ENCODE measurements at regions not wholly inside any gene's neighbourhood (a gene's known extent, or its start where the extent isn't known, plus 50 kb on each side); places are given as distances from the start of the nearest gene placed in this dataset.

- Mint-ChIP-seq H3K4me1 (ENCODE audit: low read depth, unreplicated experiment) (no peaks in the 10 kb centered on the region), H3K27me3 (ENCODE audit: unreplicated experiment) (no peaks in the 10 kb centered on the region), H3K36me3 (ENCODE audit: insufficient read depth, unreplicated experiment) (no peaks in the 10 kb centered on the region), H3K4me3 (ENCODE audit: low read depth, unreplicated experiment) (no peak overlapping the region), H3K9me3 (ENCODE audit: low read depth, unreplicated experiment) (peaks cover 5% of the 10 kb centered on the region), H3K27ac (ENCODE audit: unreplicated experiment) (no peak overlapping the region)
- no TSS peak for BruUV-seq (replicated peaks)
- intact Hi-C loops (cut with micrococcal nuclease; ENCODE audit: unreplicated experiment) = no loop called here
- no peak for DNase-seq
- TF ChIP-seq CTCF (IDR thresholded peaks at IDR 0.05; ENCODE audit: unreplicated experiment) = no peak
- CTCF ChIA-PET = no interaction called here
Observed at GRCh38 chr5:104659497-104659896, 1096.9 kb upstream of the NUDT12 start.

GRCh38 chr5:104652271-104652861 is 1089.8 kb upstream of the NUDT12 start:
- Mint-ChIP-seq H3K9me3 (ENCODE audit: low read depth, unreplicated experiment) (peaks cover 10% of the 10 kb centered on the region), H3K27me3 (ENCODE audit: unreplicated experiment) (no peaks in the 10 kb centered on the region), H3K4me3 (ENCODE audit: low read depth, unreplicated experiment) (no peak overlapping the region), H3K4me1 (ENCODE audit: low read depth, unreplicated experiment) (no peaks in the 10 kb centered on the region), H3K27ac (ENCODE audit: unreplicated experiment) (no peak overlapping the region), H3K36me3 (ENCODE audit: insufficient read depth, unreplicated experiment) (no peaks in the 10 kb centered on the region)
- no peak for DNase-seq
- no TSS peak for BruUV-seq (replicated peaks)
- intact Hi-C loops (cut with micrococcal nuclease; ENCODE audit: unreplicated experiment) = no loop called here
- TF ChIP-seq CTCF (IDR thresholded peaks at IDR 0.05; ENCODE audit: unreplicated experiment) = no peak
- CTCF ChIA-PET = interaction anchor here (0.6 kb wide), 1 partner anchor 253 kb away, joined by 4 read pairs; no protein-coding TSS in a partner anchor

GRCh38 chr5:104650313-104651055 is 1087.9 kb upstream of the NUDT12 start:
- BruUV-seq (replicated peaks) = no TSS peak
- intact Hi-C loops (cut with micrococcal nuclease; ENCODE audit: unreplicated experiment) = no loop called here
- no peak overlapping the region for H3K27ac Mint-ChIP-seq (ENCODE audit: unreplicated experiment)
- CTCF ChIA-PET = interaction anchor here (0.7 kb wide), 1 partner anchor 15 kb away, joined by 3 read pairs; no protein-coding TSS in a partner anchor
- H3K4me1 Mint-ChIP-seq (ENCODE audit: low read depth, unreplicated experiment) = no peaks in the 10 kb centered on the region
- no peak overlapping the region for H3K4me3 Mint-ChIP-seq (ENCODE audit: low read depth, unreplicated experiment)
- no peaks in the 10 kb centered on the region for H3K36me3 Mint-ChIP-seq (ENCODE audit: insufficient read depth, unreplicated experiment)
- DNase-seq = no peak
- no peak for TF ChIP-seq CTCF (IDR thresholded peaks at IDR 0.05; ENCODE audit: unreplicated experiment)
- H3K9me3 Mint-ChIP-seq (ENCODE audit: low read depth, unreplicated experiment) = peaks cover 5% of the 10 kb centered on the region
- no peaks in the 10 kb centered on the region for H3K27me3 Mint-ChIP-seq (ENCODE audit: unreplicated experiment)

GRCh38 chr5:104646416-104646815 is 1083.8 kb upstream of the NUDT12 start:
- intact Hi-C loops (cut with micrococcal nuclease; ENCODE audit: unreplicated experiment) = no loop called here
- CTCF ChIA-PET = no interaction called here
- Mint-ChIP-seq H3K4me3 (ENCODE audit: low read depth, unreplicated experiment) (no peak overlapping the region), H3K36me3 (ENCODE audit: insufficient read depth, unreplicated experiment) (no peaks in the 10 kb centered on the region), H3K27me3 (ENCODE audit: unreplicated experiment) (no peaks in the 10 kb centered on the region), H3K4me1 (ENCODE audit: low read depth, unreplicated experiment) (no peaks in the 10 kb centered on the region), H3K27ac (ENCODE audit: unreplicated experiment) (no peak overlapping the region), H3K9me3 (ENCODE audit: low read depth, unreplicated experiment) (peaks cover 3% of the 10 kb centered on the region)
- no peak for TF ChIP-seq CTCF (IDR thresholded peaks at IDR 0.05; ENCODE audit: unreplicated experiment)
- no TSS peak for BruUV-seq (replicated peaks)
- DNase-seq = no peak

Data from Calu3 (cell line).